Smooth muscle cell (in vitro differentiated cells): ENCODE measurements at regions not wholly inside any gene's neighbourhood (a gene's known extent, or its start where the extent isn't known, plus 50 kb on each side); places are given as distances from the start of the nearest gene placed in this dataset.

ENCODE experiments used
- DNase-seq: peaks from one replicate; lab custom pipeline; 2025; ENCODE audit not compliant: unreplicated experiment; lab: John Stamatoyannopoulos, UW
- H2AFZ ChIP-seq: fragments of 200-600 bp; sonication (generic); 2 replicates; pipeline ENCODE4 v1.6.0; 2016; ENCODE audit warnings: antibody characterized with exemption, low read depth, mild to moderate bottlenecking
- H3F3A ChIP-seq: fragments of 200-600 bp; sonication (generic); 2 replicates; pipeline ENCODE4 v1.6.0; 2017; ENCODE audit warnings: antibody characterized with exemption, low read depth
- H3K27ac ChIP-seq: fragments of 200-600 bp; sonication (generic); 2 replicates; pipeline ENCODE4 v1.5.1; 2016; ENCODE audit warnings: low read depth, mild to moderate bottlenecking
- H3K27me3 ChIP-seq: fragments of 200-600 bp; sonication (generic); 2 replicates; pipeline ENCODE4 v1.6.1; 2016; ENCODE audit warnings: low read depth, mild to moderate bottlenecking
- H3K36me3 ChIP-seq: fragments of 200-600 bp; sonication (generic); 2 replicates; pipeline ENCODE4 v1.5.1; 2016; ENCODE audit warnings: low read depth
- H3K4me1 ChIP-seq: fragments of 200-600 bp; sonication (generic); 2 replicates; pipeline ENCODE4 v1.5.1; 2016; ENCODE audit warnings: low read depth
- H3K4me2 ChIP-seq: fragments of 200-600 bp; sonication (generic); 2 replicates; pipeline ENCODE4 v1.6.0; 2016; ENCODE audit warnings: mild to moderate bottlenecking
- H3K4me3 ChIP-seq: fragments of 200-600 bp; sonication (generic); 2 replicates; pipeline ENCODE4 v1.5.1; 2016; ENCODE audit warnings: mild to moderate bottlenecking
- H3K79me2 ChIP-seq: fragments of 200-600 bp; sonication (generic); 2 replicates; pipeline ENCODE4 v1.6.0; 2016; ENCODE audit warnings: low read depth, mild to moderate bottlenecking
- H3K9ac ChIP-seq: fragments of 200-600 bp; sonication (generic); 2 replicates; pipeline ENCODE4 v1.6.0; 2016; ENCODE audit warnings: low read depth
- H3K9me3 ChIP-seq: fragments of 200-600 bp; sonication (generic); replicated peaks from 2 replicates; pipeline ENCODE4 v1.5.1; 2016; ENCODE audit warnings: low read depth
- H4K20me1 ChIP-seq: fragments of 200-600 bp; sonication (generic); 2 replicates; pipeline ENCODE4 v1.6.0; 2016; ENCODE audit warnings: low read depth
- WGBS: methylation state at CpG from one replicate; pipeline ENCODE4 v1.1.7; 2016; ENCODE audit warnings: low lambda C conversion rate; 5-methylcytosine and 5-hydroxymethylcytosine counted together
- TF ChIP-seq, protein P1 (sequence below): fragments of 200-600 bp; sonication (generic); IDR thresholded peaks from 2 replicates; pipeline ENCODE4 v1.5.1; 2017; ENCODE audit warnings: borderline replicate concordance, mild to moderate bottlenecking, antibody characterized with exemption; ENCODE audit not compliant: insufficient read depth, poor library complexity, severe bottlenecking

DNA sequence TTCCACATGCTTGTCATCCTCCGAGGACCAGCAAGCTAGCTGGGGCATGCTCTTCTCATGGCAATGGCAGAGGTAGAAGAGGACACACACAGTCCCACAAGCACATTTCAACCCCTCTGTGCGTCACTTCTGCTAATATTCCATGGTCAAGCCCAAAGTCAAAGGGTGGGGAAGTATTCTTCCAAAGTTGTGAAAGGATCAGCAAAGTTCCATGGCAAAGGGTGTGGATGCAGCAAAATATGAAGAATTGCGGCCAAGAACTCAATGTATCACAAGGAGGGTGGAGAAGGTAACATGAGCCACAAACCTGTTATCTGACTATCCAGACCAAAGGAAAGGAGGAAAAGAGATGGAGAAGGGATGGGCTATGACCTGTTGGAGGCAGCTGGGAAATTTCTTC lies 71.2 kb upstream of the SNRK start:
- TF ChIP-seq, protein P1, sequence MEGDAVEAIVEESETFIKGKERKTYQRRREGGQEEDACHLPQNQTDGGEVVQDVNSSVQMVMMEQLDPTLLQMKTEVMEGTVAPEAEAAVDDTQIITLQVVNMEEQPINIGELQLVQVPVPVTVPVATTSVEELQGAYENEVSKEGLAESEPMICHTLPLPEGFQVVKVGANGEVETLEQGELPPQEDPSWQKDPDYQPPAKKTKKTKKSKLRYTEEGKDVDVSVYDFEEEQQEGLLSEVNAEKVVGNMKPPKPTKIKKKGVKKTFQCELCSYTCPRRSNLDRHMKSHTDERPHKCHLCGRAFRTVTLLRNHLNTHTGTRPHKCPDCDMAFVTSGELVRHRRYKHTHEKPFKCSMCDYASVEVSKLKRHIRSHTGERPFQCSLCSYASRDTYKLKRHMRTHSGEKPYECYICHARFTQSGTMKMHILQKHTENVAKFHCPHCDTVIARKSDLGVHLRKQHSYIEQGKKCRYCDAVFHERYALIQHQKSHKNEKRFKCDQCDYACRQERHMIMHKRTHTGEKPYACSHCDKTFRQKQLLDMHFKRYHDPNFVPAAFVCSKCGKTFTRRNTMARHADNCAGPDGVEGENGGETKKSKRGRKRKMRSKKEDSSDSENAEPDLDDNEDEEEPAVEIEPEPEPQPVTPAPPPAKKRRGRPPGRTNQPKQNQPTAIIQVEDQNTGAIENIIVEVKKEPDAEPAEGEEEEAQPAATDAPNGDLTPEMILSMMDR = no peak
- Histone ChIP-seq H3K27me3 (peaks cover 56% of the 10 kb centered on the region), H3K4me3 (no peak overlapping the region), H3K4me1 (no peaks in the 10 kb centered on the region), H3K9me3 (no peaks in the 10 kb centered on the region), H3K9ac (no peak overlapping the region), H2AFZ (no peak overlapping the region), H3K36me3 (no peaks in the 10 kb centered on the region), H3K79me2 (no peaks in the 10 kb centered on the region), H3K27ac (peak overlapping the region; percentile 56), H3K4me2 (no peak overlapping the region), H3F3A (no peaks in the 10 kb centered on the region), H4K20me1 (no peaks in the 10 kb centered on the region)
- 92% methylated on average over 3 of the region's 3 CpGs for WGBS
- DNase-seq = no peak

DNA sequence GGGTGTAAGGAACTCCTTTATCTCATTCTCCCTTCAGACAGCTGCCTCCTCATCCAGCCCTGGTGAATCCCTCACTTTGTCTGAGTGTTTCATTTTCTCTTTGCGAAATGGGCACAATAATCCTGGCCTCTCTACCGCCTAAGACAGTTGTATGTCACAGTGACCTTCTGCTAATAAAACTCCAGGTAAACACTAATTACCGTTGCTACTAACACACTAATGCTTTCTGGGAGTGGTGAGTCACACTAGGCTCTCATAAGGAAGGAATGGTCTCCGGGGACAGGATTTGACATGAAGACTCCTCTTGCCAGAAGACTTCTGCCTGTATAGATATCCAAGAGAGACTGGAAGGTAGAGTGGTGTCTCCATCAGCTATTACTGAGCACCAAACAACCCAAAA lies 71.7 kb upstream of the SNRK start:
- Histone ChIP-seq H4K20me1 (no peaks in the 10 kb centered on the region), H3K79me2 (no peaks in the 10 kb centered on the region), H3K4me2 (no peak overlapping the region), H3K27me3 (peaks cover 61% of the 10 kb centered on the region), H3K27ac (peak overlapping the region; percentile 56), H2AFZ (no peak overlapping the region), H3K9me3 (no peaks in the 10 kb centered on the region), H3K4me3 (no peak overlapping the region), H3F3A (no peaks in the 10 kb centered on the region), H3K9ac (no peak overlapping the region), H3K4me1 (no peaks in the 10 kb centered on the region), H3K36me3 (no peaks in the 10 kb centered on the region)
- TF ChIP-seq, protein P1 = no peak
- 60% methylated on average over 4 of the region's 4 CpGs for WGBS
- DNase-seq = no peak

DNA sequence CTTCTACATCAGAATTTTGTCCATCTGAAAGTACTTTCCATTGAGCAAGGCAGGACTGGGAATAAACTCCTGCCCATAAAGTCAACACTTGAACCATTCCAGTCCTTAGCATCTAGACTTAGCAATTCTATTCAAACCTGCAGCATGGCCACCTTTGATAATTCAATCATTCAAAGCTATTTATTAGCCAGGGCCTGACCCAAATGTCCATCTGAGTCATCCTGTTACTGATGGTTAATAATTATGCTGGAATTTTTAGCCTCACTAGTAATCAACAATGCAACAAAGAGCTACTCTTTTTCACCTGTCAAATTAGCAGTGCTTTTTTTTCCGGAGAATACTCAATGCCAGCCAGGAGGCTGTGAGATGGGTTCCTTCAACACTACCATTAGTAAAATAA lies 72.7 kb upstream of the SNRK start:
- Histone ChIP-seq H3K79me2 (no peaks in the 10 kb centered on the region), H3K9ac (no peak overlapping the region), H3K4me1 (no peaks in the 10 kb centered on the region), H4K20me1 (no peaks in the 10 kb centered on the region), H3K27ac (peak overlapping the region; percentile 20), H3K4me2 (no peak overlapping the region), H3K9me3 (no peaks in the 10 kb centered on the region), H3F3A (no peaks in the 10 kb centered on the region), H3K36me3 (no peaks in the 10 kb centered on the region), H3K27me3 (peaks cover 57% of the 10 kb centered on the region), H3K4me3 (no peak overlapping the region), H2AFZ (no peak overlapping the region)
- DNase-seq = no peak
- 79% methylated on average over 1 of the region's 1 CpG for WGBS
- TF ChIP-seq, protein P1 = no peak

DNA sequence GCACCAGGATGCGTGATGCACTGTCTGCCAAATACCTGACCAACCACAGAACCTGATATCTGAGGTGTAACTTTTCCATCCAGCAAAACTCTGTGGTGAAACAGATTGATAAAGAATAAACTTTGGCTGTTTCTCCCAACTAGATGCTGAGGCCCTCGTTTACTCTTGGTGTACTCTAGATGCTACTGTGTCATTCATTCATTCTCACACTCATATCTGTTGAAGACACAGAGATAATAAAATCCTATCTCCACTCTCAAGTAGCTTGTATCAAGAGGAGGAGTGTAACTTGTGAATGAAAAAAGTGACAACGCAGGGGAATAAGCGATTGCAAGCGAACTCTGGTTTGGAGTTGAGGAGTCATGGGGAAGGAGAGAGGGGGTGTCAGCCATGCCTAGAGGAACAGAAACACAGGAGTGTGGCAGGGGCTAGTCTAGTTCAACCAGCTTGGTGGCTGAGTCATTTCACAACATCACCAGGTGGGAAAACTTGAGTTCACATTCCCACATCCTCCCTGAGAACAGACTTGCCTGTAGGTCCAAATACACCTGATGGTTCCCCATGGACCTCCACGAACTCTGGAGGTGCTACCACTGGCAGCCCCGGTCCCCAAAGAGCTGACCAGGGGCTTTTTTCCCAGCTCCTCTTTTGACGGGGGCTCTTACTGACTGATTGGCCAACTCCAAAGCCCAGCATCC lies 73.3 kb upstream of the SNRK start:
- H3K4me2 ChIP-seq = no peak overlapping the region
- H2AFZ ChIP-seq = no peak overlapping the region
- H3K27me3 ChIP-seq = peaks cover 58% of the 10 kb centered on the region
- H3K36me3 ChIP-seq = no peaks in the 10 kb centered on the region
- no peak overlapping the region for H3K4me3 ChIP-seq
- WGBS = 84% methylated on average over 8 of the region's 8 CpGs
- no peak overlapping the region for H3K9ac ChIP-seq
- H3K9me3 ChIP-seq = no peaks in the 10 kb centered on the region
- no peaks in the 10 kb centered on the region for H3F3A ChIP-seq
- H3K4me1 ChIP-seq = no peaks in the 10 kb centered on the region
- TF ChIP-seq, protein P1 = no peak
- DNase-seq = no peak
- H3K27ac ChIP-seq = peak overlapping the region; percentile 20
- H3K79me2 ChIP-seq = no peaks in the 10 kb centered on the region
- H4K20me1 ChIP-seq = no peaks in the 10 kb centered on the region
